AG09309 (cell line): ENCODE measurements at regions not wholly inside any gene's neighbourhood (a gene's known extent, or its start where the extent isn't known, plus 50 kb on each side); places are given as distances from the start of the nearest gene placed in this dataset.

Experiments used
- DNase-seq: peaks from one replicate; pipeline ENCODE4 v3.0.0-alpha.2; 2010; ENCODE audit warnings: low read depth
- H3K4me3 ChIP-seq: 2 replicates; pipeline ENCODE4 v1.5.1; 2011; ENCODE audit warnings: mild to moderate bottlenecking, low read depth, low read length, moderate library complexity; ENCODE audit not compliant: control insufficient read depth
- CTCF ChIP-seq: IDR thresholded peaks from 2 replicates; pipeline ENCODE4 v1.5.1; 2011; ENCODE audit warnings: mild to moderate bottlenecking, low read depth, low read length, inconsistent platforms; ENCODE audit not compliant: insufficient read depth, control insufficient read depth; ENCODE audit errors: missing control alignments

- no peak for DNase-seq
- no peak for TF ChIP-seq CTCF
- H3K4me3 ChIP-seq = no peak overlapping the region
Measured at GRCh38 chr17:71710816-71711215, 410.0 kb upstream of the SOX9 start.

DNA sequence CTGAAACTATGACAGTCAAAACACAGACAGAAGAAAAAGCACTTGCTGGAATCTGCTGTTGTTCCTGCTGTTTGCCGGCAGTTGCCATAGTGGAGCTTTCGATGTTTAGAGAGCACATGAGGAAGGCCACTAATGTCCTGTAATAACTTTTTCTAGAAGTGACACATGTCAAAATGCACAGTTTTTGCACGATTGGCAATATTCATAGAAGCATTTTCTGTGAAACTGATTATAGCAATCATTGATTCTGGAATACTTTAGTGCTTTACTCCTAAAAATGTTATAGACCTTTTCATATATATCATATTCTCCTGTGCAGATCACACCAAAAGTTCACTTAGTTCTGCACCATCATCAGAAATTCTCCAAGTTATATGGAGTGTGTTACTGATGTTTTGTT, 407.0 kb upstream of the SOX9 start:
- H3K4me3 ChIP-seq = no peak overlapping the region
- no peak for DNase-seq
- no peak for TF ChIP-seq CTCF

- no peak for DNase-seq
- no peak for TF ChIP-seq CTCF
- no peak overlapping the region for H3K4me3 ChIP-seq
Measured at GRCh38 chr17:71724339-71724738, 396.5 kb upstream of the SOX9 start.

DNA sequence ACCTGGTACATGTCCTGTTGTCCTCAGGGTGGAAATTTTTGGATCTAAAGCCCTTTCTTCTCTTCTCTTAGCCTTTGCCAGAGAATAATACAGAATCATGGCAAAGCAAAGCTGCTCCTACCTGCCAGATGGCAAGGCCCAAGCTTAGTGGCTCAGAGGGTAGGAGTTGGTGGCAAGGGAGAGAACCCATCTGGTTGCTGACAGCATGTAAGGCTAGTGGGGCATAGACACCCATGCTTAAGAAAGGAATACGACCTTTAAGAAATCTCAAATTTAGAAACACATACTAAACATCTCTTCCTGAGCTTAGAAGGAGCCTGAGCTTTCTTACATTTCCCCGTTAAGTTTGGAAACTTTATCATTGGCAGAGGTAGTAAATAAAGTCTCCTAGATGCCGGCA, 395.0 kb upstream of the SOX9 start:
- TF ChIP-seq CTCF = no peak
- no peak for DNase-seq
- H3K4me3 ChIP-seq = no peak overlapping the region

DNA sequence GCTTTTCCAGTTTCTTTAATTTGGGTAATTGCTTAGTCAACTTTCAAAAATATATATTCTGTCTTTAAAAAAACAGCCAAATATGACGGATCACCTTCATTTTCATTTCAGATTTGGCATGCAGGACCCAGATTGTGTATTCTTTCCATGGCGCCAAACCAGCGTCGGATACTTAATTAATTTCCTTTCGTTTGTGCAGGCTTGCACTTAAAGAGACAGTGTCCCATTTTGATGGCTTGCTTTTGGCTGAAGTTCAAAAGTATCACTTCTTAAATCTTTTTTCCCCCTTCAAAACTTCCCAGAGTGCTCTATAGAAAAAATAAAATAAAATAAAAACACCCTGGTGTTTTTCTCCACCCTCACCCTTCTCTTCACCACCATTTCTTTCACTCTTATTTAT, 394.5 kb upstream of the SOX9 start:
- no peak overlapping the region for H3K4me3 ChIP-seq
- TF ChIP-seq CTCF = no peak
- DNase-seq = no peak

DNA sequence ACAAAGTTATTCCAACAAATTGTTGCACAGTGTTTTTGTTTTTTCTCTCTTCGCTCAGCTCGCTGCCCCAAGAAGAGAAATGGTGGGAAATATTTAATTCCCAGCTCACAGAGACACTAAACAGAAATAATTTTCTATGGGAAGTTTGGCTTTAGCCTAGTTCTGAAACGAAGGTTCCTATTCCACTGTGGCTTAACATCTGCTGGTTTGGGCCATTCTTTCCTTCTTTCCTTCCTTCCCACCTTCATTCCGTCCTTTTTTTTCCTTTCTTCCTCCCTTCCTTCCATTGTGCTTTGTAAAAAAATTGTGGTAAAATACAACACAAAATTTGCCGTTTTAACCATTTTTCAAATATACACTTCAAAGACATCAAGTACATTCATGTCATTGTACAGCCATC, 393.5 kb upstream of the SOX9 start:
- no peak for DNase-seq
- no peak overlapping the region for H3K4me3 ChIP-seq
- no peak for TF ChIP-seq CTCF

DNA sequence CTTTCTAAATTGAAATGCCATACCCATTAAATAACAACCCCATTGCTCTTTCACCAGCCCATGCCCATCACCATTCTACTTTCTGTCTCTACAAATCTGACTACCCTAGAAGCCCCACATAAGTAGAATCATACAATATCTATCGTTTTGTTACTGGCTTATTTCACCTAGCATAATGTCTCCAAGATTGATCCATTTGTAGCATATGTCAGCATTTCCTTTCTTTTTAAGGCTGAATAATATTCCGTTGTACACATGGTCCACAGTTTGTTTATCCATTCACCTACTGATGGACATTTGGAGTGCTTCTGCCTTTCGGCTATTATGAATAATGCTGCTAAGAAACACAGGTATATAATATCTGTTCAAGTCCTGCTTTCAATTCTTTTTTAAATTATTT, 393.1 kb upstream of the SOX9 start:
- no peak for TF ChIP-seq CTCF
- H3K4me3 ChIP-seq = no peak overlapping the region
- DNase-seq = no peak
